SK-N-SH treated with all-trans-retinoic acid at 6 μM for 48 hours (cell line): ENCODE measurements at regions not wholly inside any gene's neighbourhood (a gene's known extent, or its start where the extent isn't known, plus 50 kb on each side); places are given as distances from the start of the nearest gene placed in this dataset.

Source experiments
- ATAC-seq: fragments of 200-7000 bp; cut with Tn5 transposase; 3 replicates; pipeline ENCODE4 v1.9.1; 2020; ENCODE audit warnings: mild to moderate bottlenecking, moderate library complexity
- ARNTL ChIP-seq: fragments of 450-650 bp; formaldehyde crosslinking; IDR thresholded peaks from 2 replicates; pipeline ENCODE4 v1.5.0; 2020; ENCODE audit warnings: low read depth, mild to moderate bottlenecking, moderate library complexity, borderline replicate concordance
- BACH2 ChIP-seq: fragments of 250-450 bp; sonication (Bioruptor Pico); IDR thresholded peaks from 2 replicates; pipeline ENCODE4 v1.9.0; 2021; ENCODE audit warnings: mild to moderate bottlenecking, borderline replicate concordance
- CREB5 ChIP-seq: fragments of 250-450 bp; sonication (Bioruptor Pico); IDR thresholded peaks from 2 replicates; pipeline ENCODE4 v1.5.1; 2020; ENCODE audit warnings: low read depth, mild to moderate bottlenecking, moderate library complexity
- CSDC2 ChIP-seq: fragments of 250-450 bp; sonication (Bioruptor Pico); IDR thresholded peaks from 2 replicates; pipeline ENCODE4 v1.5.0; 2020; ENCODE audit warnings: mild to moderate bottlenecking, moderate library complexity
- CSRNP3 ChIP-seq: fragments of 250-450 bp; sonication (Bioruptor Pico); IDR thresholded peaks from 2 replicates; pipeline ENCODE4 v1.5.1; 2021; ENCODE audit warnings: mild to moderate bottlenecking, moderate library complexity
- ESRRG ChIP-seq: fragments of 250-450 bp; sonication (Bioruptor Pico); IDR thresholded peaks from 2 replicates; pipeline ENCODE4 v1.6.1; 2021; ENCODE audit warnings: mild to moderate bottlenecking
- GLIS3 ChIP-seq: fragments of 250-450 bp; sonication (Bioruptor Pico); IDR thresholded peaks from 2 replicates; pipeline ENCODE4 v1.5.0; 2020; ENCODE audit warnings: mild to moderate bottlenecking, moderate library complexity
- ISL1 ChIP-seq: fragments of 250-450 bp; sonication (Bioruptor Pico); IDR thresholded peaks from 2 replicates; pipeline ENCODE4 v2.1.2; 2022; ENCODE audit warnings: mild to moderate bottlenecking, moderate library complexity
- OSR1 ChIP-seq: fragments of 250-450 bp; sonication (Bioruptor Pico); IDR thresholded peaks from 2 replicates; pipeline ENCODE4 v1.8.0; 2022; ENCODE audit warnings: moderate library complexity, mild to moderate bottlenecking, inconsistent platforms
- PATZ1 ChIP-seq: fragments of 250-450 bp; sonication (Bioruptor Pico); IDR thresholded peaks from 2 replicates; pipeline ENCODE4 v1.8.0; 2020; ENCODE audit warnings: mild to moderate bottlenecking, moderate library complexity, borderline replicate concordance
- POU6F1 ChIP-seq: fragments of 250-450 bp; sonication (Bioruptor Pico); IDR thresholded peaks from 2 replicates; pipeline ENCODE4 v1.8.0; 2021; ENCODE audit warnings: low read depth, mild to moderate bottlenecking, moderate library complexity, borderline replicate concordance
- PPARA ChIP-seq: fragments of 250-450 bp; sonication (Bioruptor Pico); IDR thresholded peaks from 2 replicates; pipeline ENCODE4 v1.5.0; 2020; ENCODE audit warnings: mild to moderate bottlenecking, borderline replicate concordance
- RARB ChIP-seq: fragments of 250-450 bp; sonication (Bioruptor Pico); IDR thresholded peaks from 2 replicates; pipeline ENCODE4 v1.8.0; 2021; ENCODE audit warnings: mild to moderate bottlenecking, moderate library complexity
- SNAI2 ChIP-seq: fragments of 250-450 bp; sonication (Bioruptor Pico); IDR thresholded peaks from 2 replicates; pipeline ENCODE4 v1.5.0; 2020; ENCODE audit warnings: mild to moderate bottlenecking, moderate library complexity
- TCF4 ChIP-seq: fragments of 250-450 bp; sonication (Bioruptor Pico); IDR thresholded peaks from 2 replicates; pipeline ENCODE4 v1.8.0; 2021; ENCODE audit warnings: mild to moderate bottlenecking, moderate library complexity, borderline replicate concordance
- TOX ChIP-seq: fragments of 250-450 bp; sonication (Bioruptor Pico); IDR thresholded peaks from 2 replicates; pipeline ENCODE4 v1.8.0; 2021; ENCODE audit warnings: mild to moderate bottlenecking, moderate library complexity, borderline replicate concordance
- TSHZ2 ChIP-seq: fragments of 250-450 bp; sonication (Bioruptor Pico); IDR thresholded peaks from 2 replicates; pipeline ENCODE4 v1.5.0; 2020; ENCODE audit warnings: mild to moderate bottlenecking, moderate library complexity
- ZC3H10 ChIP-seq: fragments of 250-450 bp; sonication (Bioruptor Pico); IDR thresholded peaks from 2 replicates; pipeline ENCODE4 v1.5.1; 2021; ENCODE audit warnings: mild to moderate bottlenecking, moderate library complexity
- ZFP3 ChIP-seq: fragments of 250-450 bp; sonication (Bioruptor Pico); IDR thresholded peaks from 2 replicates; pipeline ENCODE4 v1.5.0; 2020; ENCODE audit warnings: mild to moderate bottlenecking, moderate library complexity
- ZFP30 ChIP-seq: fragments of 450-650 bp; formaldehyde crosslinking; IDR thresholded peaks from 2 replicates; pipeline ENCODE4 v1.5.0; 2022; ENCODE audit warnings: mild to moderate bottlenecking, moderate library complexity
- ZNF565 ChIP-seq: fragments of 450-650 bp; formaldehyde crosslinking; conservative IDR thresholded peaks from 2 replicates; pipeline ENCODE4 v1.5.0; 2020; ENCODE audit warnings: low read depth, mild to moderate bottlenecking, moderate library complexity
- ZNF70 ChIP-seq: fragments of 450-650 bp; formaldehyde crosslinking; IDR thresholded peaks from 2 replicates; pipeline ENCODE4 v1.5.0; 2020; ENCODE audit warnings: mild to moderate bottlenecking, moderate library complexity
- ZNF8 ChIP-seq: fragments of 450-650 bp; formaldehyde crosslinking; IDR thresholded peaks from 2 replicates; pipeline ENCODE4 v1.5.0; 2020; ENCODE audit warnings: mild to moderate bottlenecking, moderate library complexity

- TF ChIP-seq SNAI2 (peak; percentile 45; the same call in 1 of the 2 replicates), POU6F1 (no peak)
- ATAC-seq: no peak
Measured at GRCh38 chr9:27866741-27867140, 293.5 kb upstream of the C9orf72 start.

GRCh38 chr9:27870404-27870803 lies 297.1 kb upstream of the C9orf72 start:
- TF ChIP-seq TCF4 (CRISPR knock-in tag): no peak

GRCh38 chr9:27880156-27880555 lies 306.9 kb upstream of the C9orf72 start:
- ATAC-seq: no peak
- TF ChIP-seq CSRNP3 (CRISPR knock-in tag) (no peak), TCF4 (CRISPR knock-in tag) (no peak), ESRRG (CRISPR knock-in tag) (no peak), RARB (CRISPR knock-in tag) (no peak), ZFP3 (CRISPR knock-in tag) (no peak), TOX (no peak), BACH2 (CRISPR knock-in tag) (no peak), ZNF8 (no peak), ZNF565 (CRISPR knock-in tag) (no peak), ZC3H10 (no peak), CREB5 (CRISPR knock-in tag) (no peak), ISL1 (CRISPR knock-in tag) (no peak), PPARA (CRISPR knock-in tag) (no peak), ARNTL (CRISPR knock-in tag) (no peak), CSDC2 (CRISPR knock-in tag) (no peak), OSR1 (no peak), TSHZ2 (CRISPR knock-in tag) (no peak), ZFP30 (CRISPR knock-in tag) (no peak), POU6F1 (no peak)
- TF ChIP-seq, all 23 proteins: peak for 0

More at GRCh38 chr9:27870404-27870803, 297.1 kb upstream of the C9orf72 start:
- ATAC-seq: no peak

GRCh38 chr9:27880635-27881034 lies 307.4 kb upstream of the C9orf72 start:
- no peak for ATAC-seq
- TF ChIP-seq ZC3H10 (no peak), ZFP30 (CRISPR knock-in tag) (no peak), ESRRG (CRISPR knock-in tag) (no peak), TOX (no peak), TSHZ2 (CRISPR knock-in tag) (no peak), ZNF70 (CRISPR knock-in tag) (no peak), ZNF565 (CRISPR knock-in tag) (no peak), RARB (CRISPR knock-in tag) (no peak), PATZ1 (CRISPR knock-in tag) (no peak), PPARA (CRISPR knock-in tag) (no peak), GLIS3 (no peak), SNAI2 (no peak)
